ENCODE measurements at regions not wholly inside any gene's neighbourhood (a gene's known extent, or its start where the extent isn't known, plus 50 kb on each side); places are given as distances from the start of the nearest gene placed in this dataset.
A peak's percentile ranks its signal among the peaks of the same experiment; 100 is the strongest.
"Not testable (repeated sequence)": the region's sequence is repeated elsewhere in the genome, so short reads cannot be mapped to it uniquely, and the experiment has no call there.

GRCh38 chr1:206380163-206380790, 90.0 kb upstream of the IKBKE start:
- H3K27ac Mint-ChIP-seq; H3K4me1 Mint-ChIP-seq (ENCODE audit: low read depth); intact Hi-C loops (cut with micrococcal nuclease); H3K4me3 Mint-ChIP-seq (ENCODE audit: low read depth); H3K27me3 Mint-ChIP-seq (ENCODE audit: low read depth); H3K9me3 Mint-ChIP-seq; DNase-seq (ENCODE audit: low spot score): not testable (repeated sequence)
- peaks cover 10% of the 10 kb centered on the region for H3K36me3 Mint-ChIP-seq (ENCODE audit: low read depth)

GRCh38 chr1:206380791-206381610, 89.3 kb upstream of the IKBKE start:
- H3K27me3 Mint-ChIP-seq (ENCODE audit: low read depth); H3K9me3 Mint-ChIP-seq; DNase-seq (ENCODE audit: low spot score); H3K4me1 Mint-ChIP-seq (ENCODE audit: low read depth); intact Hi-C loops (cut with micrococcal nuclease); H3K36me3 Mint-ChIP-seq (ENCODE audit: low read depth): not testable (repeated sequence)
- Mint-ChIP-seq H3K27ac (peak overlapping the region; percentile 99), H3K4me3 (ENCODE audit: low read depth) (peak overlapping the region; percentile 75)

GRCh38 chr1:206384029-206384807, 86.1 kb upstream of the IKBKE start:
- peak; percentile 30 for DNase-seq (ENCODE audit: low spot score)
- H3K9me3 Mint-ChIP-seq; H3K27ac Mint-ChIP-seq; H3K4me1 Mint-ChIP-seq (ENCODE audit: low read depth); H3K4me3 Mint-ChIP-seq (ENCODE audit: low read depth); intact Hi-C loops (cut with micrococcal nuclease); H3K27me3 Mint-ChIP-seq (ENCODE audit: low read depth); H3K36me3 Mint-ChIP-seq (ENCODE audit: low read depth): not testable (repeated sequence)

GRCh38 chr1:206384891-206385290, 85.4 kb upstream of the IKBKE start:
- DNase-seq (ENCODE audit: low spot score); H3K27ac Mint-ChIP-seq; H3K9me3 Mint-ChIP-seq; H3K36me3 Mint-ChIP-seq (ENCODE audit: low read depth); H3K27me3 Mint-ChIP-seq (ENCODE audit: low read depth); H3K4me1 Mint-ChIP-seq (ENCODE audit: low read depth); intact Hi-C loops (cut with micrococcal nuclease); H3K4me3 Mint-ChIP-seq (ENCODE audit: low read depth): not testable (repeated sequence)

GRCh38 chr1:206387631-206388030, 82.6 kb upstream of the IKBKE start:
- H3K4me1 Mint-ChIP-seq (ENCODE audit: low read depth), result not testable (repeated sequence)

GRCh38 chr1:206391903-206392302, 78.4 kb upstream of the IKBKE start:
- H3K9me3 Mint-ChIP-seq; intact Hi-C loops (cut with micrococcal nuclease); H3K27me3 Mint-ChIP-seq (ENCODE audit: low read depth); DNase-seq (ENCODE audit: low spot score); H3K27ac Mint-ChIP-seq; H3K36me3 Mint-ChIP-seq (ENCODE audit: low read depth); H3K4me1 Mint-ChIP-seq (ENCODE audit: low read depth); H3K4me3 Mint-ChIP-seq (ENCODE audit: low read depth): not testable (repeated sequence)

More at GRCh38 chr1:206387631-206388030, 82.6 kb upstream of the IKBKE start:
- H3K4me3 Mint-ChIP-seq (ENCODE audit: low read depth); DNase-seq (ENCODE audit: low spot score); H3K9me3 Mint-ChIP-seq; H3K27me3 Mint-ChIP-seq (ENCODE audit: low read depth); H3K36me3 Mint-ChIP-seq (ENCODE audit: low read depth); intact Hi-C loops (cut with micrococcal nuclease); H3K27ac Mint-ChIP-seq: not testable (repeated sequence)

- H3K9me3 Mint-ChIP-seq; H3K4me1 Mint-ChIP-seq (ENCODE audit: low read depth); DNase-seq (ENCODE audit: low spot score); H3K27ac Mint-ChIP-seq; intact Hi-C loops (cut with micrococcal nuclease); H3K4me3 Mint-ChIP-seq (ENCODE audit: low read depth); H3K27me3 Mint-ChIP-seq (ENCODE audit: low read depth): not testable (repeated sequence)
- peaks cover 13% of the 10 kb centered on the region for H3K36me3 Mint-ChIP-seq (ENCODE audit: low read depth)
Observed at GRCh38 chr1:206397501-206397900, 72.8 kb upstream of the IKBKE start.

- H3K27me3 Mint-ChIP-seq (ENCODE audit: low read depth); intact Hi-C loops (cut with micrococcal nuclease); H3K4me1 Mint-ChIP-seq (ENCODE audit: low read depth); DNase-seq (ENCODE audit: low spot score); H3K27ac Mint-ChIP-seq; H3K9me3 Mint-ChIP-seq; H3K4me3 Mint-ChIP-seq (ENCODE audit: low read depth): not testable (repeated sequence)
- peaks cover 13% of the 10 kb centered on the region for H3K36me3 Mint-ChIP-seq (ENCODE audit: low read depth)
Observed at GRCh38 chr1:206398261-206398660, 72.0 kb upstream of the IKBKE start.

GRCh38 chr1:206403612-206404307, 66.5 kb upstream of the IKBKE start:
- H3K27me3 Mint-ChIP-seq (ENCODE audit: low read depth); H3K9me3 Mint-ChIP-seq; DNase-seq (ENCODE audit: low spot score); H3K4me1 Mint-ChIP-seq (ENCODE audit: low read depth); H3K27ac Mint-ChIP-seq; H3K36me3 Mint-ChIP-seq (ENCODE audit: low read depth); intact Hi-C loops (cut with micrococcal nuclease); H3K4me3 Mint-ChIP-seq (ENCODE audit: low read depth): not testable (repeated sequence)

GRCh38 chr1:206404309-206405027, 65.8 kb upstream of the IKBKE start:
- not testable (repeated sequence) for H3K36me3 Mint-ChIP-seq (ENCODE audit: low read depth)

GRCh38 chr1:206405282-206405681, 65.0 kb upstream of the IKBKE start:
- H3K36me3 Mint-ChIP-seq (ENCODE audit: low read depth); H3K27ac Mint-ChIP-seq; H3K4me3 Mint-ChIP-seq (ENCODE audit: low read depth); intact Hi-C loops (cut with micrococcal nuclease); DNase-seq (ENCODE audit: low spot score); H3K27me3 Mint-ChIP-seq (ENCODE audit: low read depth); H3K4me1 Mint-ChIP-seq (ENCODE audit: low read depth); H3K9me3 Mint-ChIP-seq: not testable (repeated sequence)

More at GRCh38 chr1:206404309-206405027, 65.8 kb upstream of the IKBKE start:
- H3K4me1 Mint-ChIP-seq (ENCODE audit: low read depth); H3K9me3 Mint-ChIP-seq; DNase-seq (ENCODE audit: low spot score); H3K27ac Mint-ChIP-seq; H3K4me3 Mint-ChIP-seq (ENCODE audit: low read depth); intact Hi-C loops (cut with micrococcal nuclease); H3K27me3 Mint-ChIP-seq (ENCODE audit: low read depth): not testable (repeated sequence)

Data from activated T-helper 2 cell treated with anti-CD3 and anti-CD28 coated beads, Interferon-gamma antibody, Interleukin-2, Interleukin-4, amounts not matched to agents 10 μg/mL and 5 μg/mL and 100 μg/mL, durations not matched to agents 14 hours and 24 hours and 36 hours (primary cell).